Keratinocyte (primary cell): ENCODE measurements at regions not wholly inside any gene's neighbourhood (a gene's known extent, or its start where the extent isn't known, plus 50 kb on each side); places are given as distances from the start of the nearest gene placed in this dataset.

Experiments used
- DNase-seq: peaks from one replicate; pipeline ENCODE4 v3.0.0-alpha.2; 2011; ENCODE audit warnings: low read depth, missing footprints, low spot score
- FAIRE-seq: peaks from 2 replicates; lab custom pipeline; 2011; peaks lifted over from hg19 to GRCh38; lab: Jason Lieb, UNC
- H2AFZ ChIP-seq: 2 replicates; pipeline ENCODE4 v1.6.0; 2012; ENCODE audit warnings: low read length, control low read depth, inconsistent platforms; ENCODE audit not compliant: control insufficient read depth
- H3K27ac ChIP-seq: 2 replicates; pipeline ENCODE4 v1.5.1; 2011; ENCODE audit warnings: low read length; ENCODE audit not compliant: control insufficient read depth, insufficient read depth
- H3K27me3 ChIP-seq: 3 replicates; pipeline ENCODE4 v1.6.0; 2011; ENCODE audit warnings: low read length; ENCODE audit not compliant: control insufficient read depth, insufficient read depth; ENCODE audit errors: extremely low read depth
- H3K36me3 ChIP-seq, 2 experiments: 2 replicates in 1 of 2; 3 replicates in 1 of 2; pipeline ENCODE4 v1.5.1; 2011; ENCODE audit warnings: low read length in 2 of 2, mild to moderate bottlenecking in 1 of 2; ENCODE audit not compliant: control insufficient read depth in 2 of 2, insufficient read depth in 2 of 2; ENCODE audit errors: extremely low read depth in 1 of 2
- H3K4me1 ChIP-seq: 3 replicates; pipeline ENCODE4 v1.5.1; 2011; ENCODE audit warnings: low read length; ENCODE audit not compliant: control insufficient read depth, insufficient read depth; ENCODE audit errors: extremely low read depth
- H3K4me2 ChIP-seq: 3 replicates; pipeline ENCODE4 v1.6.0; 2011; ENCODE audit warnings: low read depth, low read length; ENCODE audit not compliant: control insufficient read depth, insufficient read depth; ENCODE audit errors: extremely low read depth
- H3K4me3 ChIP-seq, 3 experiments: fragments of 200-600 bp in 1 of 3; sonication (generic) in 1 of 3; 2 replicates in 2 of 3; 3 replicates in 1 of 3; pipeline ENCODE4 v1.5.1; 2011 to 2016; ENCODE audit warnings: low read length in 3 of 3, mild to moderate bottlenecking in 3 of 3, control low read depth in 2 of 3, inconsistent platforms in 1 of 3, low read depth in 1 of 3, mixed read lengths in 1 of 3, mixed run types in 1 of 3, moderate library complexity in 1 of 3; ENCODE audit not compliant: control insufficient read depth in 2 of 3, insufficient read depth in 2 of 3; ENCODE audit errors: extremely low read depth in 1 of 3
- H3K79me2 ChIP-seq: 2 replicates; pipeline ENCODE4 v1.6.0; 2012; ENCODE audit warnings: low read length; ENCODE audit not compliant: control insufficient read depth, insufficient read depth
- H3K9ac ChIP-seq: 3 replicates; pipeline ENCODE4 v1.6.0; 2011; ENCODE audit warnings: low read length; ENCODE audit not compliant: control insufficient read depth, insufficient read depth; ENCODE audit errors: extremely low read depth
- H3K9me1 ChIP-seq: 3 replicates; pipeline ENCODE4 v1.6.0; 2011; ENCODE audit warnings: low read length; ENCODE audit not compliant: control insufficient read depth, insufficient read depth; ENCODE audit errors: extremely low read depth
- H3K9me3 ChIP-seq: 2 replicates; pipeline ENCODE4 v1.5.1; 2012; ENCODE audit warnings: low read depth, low read length; ENCODE audit not compliant: control insufficient read depth
- H4K20me1 ChIP-seq: 3 replicates; pipeline ENCODE4 v1.6.0; 2011; ENCODE audit warnings: low read length; ENCODE audit not compliant: control insufficient read depth, insufficient read depth; ENCODE audit errors: extremely low read depth
- EZH2 ChIP-seq: IDR thresholded peaks from one replicate; pipeline ENCODE4 v1.6.1; 2012; ENCODE audit warnings: inconsistent platforms, mild to moderate bottlenecking, low read length, moderate library complexity
- dilution Hi-C: fragments of 300-500 bp; cut with MboI; formaldehyde crosslinking; loops from one replicate; pipeline ENCODE4 v1.7.0; 2020; ENCODE audit warnings: low sequenced_read_pairs; ENCODE audit not compliant: extremely low pct_ligation_motif_present
- TF ChIP-seq, protein P1 (sequence below), 3 experiments: IDR thresholded peaks in 1 of 3; conservative IDR thresholded peaks in 1 of 3; optimal IDR thresholded peaks in 1 of 3; 2 replicates in 2 of 3; 3 replicates in 1 of 3; pipeline versions ENCODE3 to v1.5.1; 2011; ENCODE audit warnings: low read length in 3 of 3, mild to moderate bottlenecking in 3 of 3, moderate library complexity in 2 of 3, control low read depth in 1 of 3, inconsistent platforms in 1 of 3; ENCODE audit not compliant: insufficient read depth in 2 of 3; ENCODE audit errors: extremely low read depth in 1 of 3

DNA sequence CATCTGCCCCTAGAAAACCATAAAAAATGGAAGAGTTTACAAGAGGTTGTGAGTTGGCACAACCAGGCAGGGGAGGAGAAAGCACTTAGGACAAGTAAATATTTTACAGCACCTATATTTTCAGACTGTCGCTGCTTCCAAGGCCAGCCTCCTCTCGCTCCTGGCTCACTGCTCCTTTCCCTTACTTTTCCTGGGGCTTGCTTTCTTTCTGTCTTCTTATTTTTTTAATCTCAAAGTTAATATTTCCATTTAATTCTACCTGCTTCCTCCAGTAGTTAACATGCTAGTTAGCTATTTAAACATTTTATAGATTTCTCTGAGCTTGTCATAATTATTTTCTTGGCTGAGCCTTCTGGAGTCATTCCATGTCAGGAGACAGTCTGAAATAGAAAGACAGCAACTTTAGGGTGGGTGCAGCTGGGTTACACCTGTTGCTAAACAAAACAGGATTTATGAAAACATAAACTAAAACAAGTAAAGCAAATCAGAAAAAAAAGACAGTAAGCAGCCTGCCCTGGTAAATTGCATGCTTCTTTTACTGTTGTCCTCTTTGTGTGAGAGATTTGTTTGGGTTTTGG, 330.1 kb downstream of the DLEU7 start:
- no peak for FAIRE-seq

DNA sequence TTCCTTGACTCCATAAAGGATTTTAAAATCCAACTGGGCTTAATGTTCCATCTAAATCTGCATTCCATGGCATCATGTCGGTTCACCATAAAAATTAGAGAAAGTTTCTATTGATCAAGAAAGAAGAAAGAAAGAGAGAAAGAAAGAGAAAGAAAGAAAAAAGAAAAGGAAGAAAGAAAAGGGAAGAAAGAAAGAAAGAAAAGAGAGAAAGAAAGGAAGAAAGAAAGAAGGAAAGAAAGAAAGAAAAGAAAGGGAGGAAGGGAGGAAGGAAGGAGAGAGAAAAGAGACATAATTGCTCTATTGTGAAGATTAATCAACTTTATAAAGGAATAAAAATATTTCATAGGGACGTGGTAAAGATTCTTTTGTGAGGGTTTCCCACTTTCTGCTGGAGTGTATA, 329.2 kb downstream of the DLEU7 start:
- H4K20me1 ChIP-seq = no peaks in the 10 kb centered on the region
- no peak overlapping the region for H3K9ac ChIP-seq
- no peaks in the 10 kb centered on the region for H3K36me3 ChIP-seq
- no peaks in the 10 kb centered on the region for H3K9me1 ChIP-seq
- H3K9me3 ChIP-seq = no peaks in the 10 kb centered on the region
- no peak overlapping the region for H2AFZ ChIP-seq
- H3K27me3 ChIP-seq = no peaks in the 10 kb centered on the region
- dilution Hi-C loops = no loop called here
- H3K79me2 ChIP-seq = no peaks in the 10 kb centered on the region
- TF ChIP-seq EZH2 = no peak
- TF ChIP-seq, protein P1, sequence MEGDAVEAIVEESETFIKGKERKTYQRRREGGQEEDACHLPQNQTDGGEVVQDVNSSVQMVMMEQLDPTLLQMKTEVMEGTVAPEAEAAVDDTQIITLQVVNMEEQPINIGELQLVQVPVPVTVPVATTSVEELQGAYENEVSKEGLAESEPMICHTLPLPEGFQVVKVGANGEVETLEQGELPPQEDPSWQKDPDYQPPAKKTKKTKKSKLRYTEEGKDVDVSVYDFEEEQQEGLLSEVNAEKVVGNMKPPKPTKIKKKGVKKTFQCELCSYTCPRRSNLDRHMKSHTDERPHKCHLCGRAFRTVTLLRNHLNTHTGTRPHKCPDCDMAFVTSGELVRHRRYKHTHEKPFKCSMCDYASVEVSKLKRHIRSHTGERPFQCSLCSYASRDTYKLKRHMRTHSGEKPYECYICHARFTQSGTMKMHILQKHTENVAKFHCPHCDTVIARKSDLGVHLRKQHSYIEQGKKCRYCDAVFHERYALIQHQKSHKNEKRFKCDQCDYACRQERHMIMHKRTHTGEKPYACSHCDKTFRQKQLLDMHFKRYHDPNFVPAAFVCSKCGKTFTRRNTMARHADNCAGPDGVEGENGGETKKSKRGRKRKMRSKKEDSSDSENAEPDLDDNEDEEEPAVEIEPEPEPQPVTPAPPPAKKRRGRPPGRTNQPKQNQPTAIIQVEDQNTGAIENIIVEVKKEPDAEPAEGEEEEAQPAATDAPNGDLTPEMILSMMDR (optimal IDR thresholded peaks at IDR 0.05 in 1 of 3, IDR thresholded peaks at IDR 0.05 in 1 of 3, conservative IDR thresholded peaks at IDR 0.05 in 1 of 3; ENCODE audit: extremely low read depth in 1 of 3, insufficient read depth in 2 of 3, low read length in 3 of 3) = no peak
- H3K4me1 ChIP-seq = no peaks in the 10 kb centered on the region
- no peak overlapping the region for H3K4me2 ChIP-seq
- FAIRE-seq (no peak), DNase-seq (no peak)
- H3K27ac ChIP-seq = no peak overlapping the region
- no peak overlapping the region for H3K4me3 ChIP-seq

More for the DNA sequence above, 330.1 kb downstream of the DLEU7 start:
- no peak overlapping the region for H3K27ac ChIP-seq
- no peak overlapping the region for H3K4me3 ChIP-seq
- no peaks in the 10 kb centered on the region for H3K4me1 ChIP-seq
- TF ChIP-seq, protein P1 (optimal IDR thresholded peaks at IDR 0.05 in 1 of 3, IDR thresholded peaks at IDR 0.05 in 1 of 3, conservative IDR thresholded peaks at IDR 0.05 in 1 of 3; ENCODE audit: extremely low read depth in 1 of 3, insufficient read depth in 2 of 3, low read length in 3 of 3) = no peak
- no peak for TF ChIP-seq EZH2
- dilution Hi-C loops = no loop called here
- no peaks in the 10 kb centered on the region for H3K36me3 ChIP-seq
- no peaks in the 10 kb centered on the region for H3K9me1 ChIP-seq
- H3K4me2 ChIP-seq = no peak overlapping the region
- H3K27me3 ChIP-seq = no peaks in the 10 kb centered on the region
- DNase-seq = no peak
- no peaks in the 10 kb centered on the region for H3K79me2 ChIP-seq
- H2AFZ ChIP-seq = peak overlapping the region; percentile 10
- no peaks in the 10 kb centered on the region for H3K9me3 ChIP-seq
- no peaks in the 10 kb centered on the region for H4K20me1 ChIP-seq
- H3K9ac ChIP-seq = no peak overlapping the region
